NCI-H69 (cell line): ENCODE measurements at regions not wholly inside any gene's neighbourhood (a gene's known extent, or its start where the extent isn't known, plus 50 kb on each side); places are given as distances from the start of the nearest gene placed in this dataset.

Experiments
- DNase-seq: peaks from one replicate; lab custom pipeline; 2025; lab: John Stamatoyannopoulos, UW

- peak; percentile 6 for DNase-seq
Observed at GRCh38 chr5:89471115-89471514, 588.1 kb upstream of the MEF2C start.

- DNase-seq: no peak
Observed at GRCh38 chr5:89470658-89471057, 587.7 kb upstream of the MEF2C start.

- no peak for DNase-seq
Observed at GRCh38 chr5:89458332-89458656, 575.3 kb upstream of the MEF2C start.

- DNase-seq: peak; percentile 41
Observed at GRCh38 chr5:89457411-89458331, 574.7 kb upstream of the MEF2C start.

GRCh38 chr5:89452081-89452480 is 569.1 kb upstream of the MEF2C start:
- DNase-seq: peak; percentile 31

- DNase-seq: no peak
Observed at GRCh38 chr5:89451263-89451662, 568.3 kb upstream of the MEF2C start.

- DNase-seq: no peak
Observed at GRCh38 chr5:89450149-89450538, 567.2 kb upstream of the MEF2C start.

- no peak for DNase-seq
Observed at GRCh38 chr5:89449392-89450148, 566.6 kb upstream of the MEF2C start.

- no peak for DNase-seq
Observed at GRCh38 chr5:89447027-89447426, 564.0 kb upstream of the MEF2C start.

- no peak for DNase-seq
Observed at GRCh38 chr5:89445106-89445745, 562.2 kb upstream of the MEF2C start.

GRCh38 chr5:89444088-89444487 is 561.1 kb upstream of the MEF2C start:
- DNase-seq: no peak

GRCh38 chr5:89443508-89443907 is 560.5 kb upstream of the MEF2C start:
- no peak for DNase-seq

GRCh38 chr5:89441965-89442364 is 559.0 kb upstream of the MEF2C start:
- no peak for DNase-seq

- DNase-seq: no peak
Observed at GRCh38 chr5:89440670-89441069, 557.7 kb upstream of the MEF2C start.

GRCh38 chr5:89437450-89438435 is 554.8 kb upstream of the MEF2C start:
- peak; percentile 21 for DNase-seq

- no peak for DNase-seq
Observed at GRCh38 chr5:89436464-89436863, 553.5 kb upstream of the MEF2C start.

- no peak for DNase-seq
Observed at GRCh38 chr5:89435347-89435746, 552.4 kb upstream of the MEF2C start.

- DNase-seq: no peak
Observed at GRCh38 chr5:89428624-89429023, 545.6 kb upstream of the MEF2C start.

GRCh38 chr5:89425062-89425461 is 542.1 kb upstream of the MEF2C start:
- no peak for DNase-seq

- DNase-seq: no peak
Observed at GRCh38 chr5:89421035-89421434, 538.1 kb upstream of the MEF2C start.

GRCh38 chr5:89418407-89419085 is 535.6 kb upstream of the MEF2C start:
- no peak for DNase-seq
